Thyroid gland (tissue), 4 donors: ENCODE measurements at regions not wholly inside any gene's neighbourhood (a gene's known extent, or its start where the extent isn't known, plus 50 kb on each side); places are given as distances from the start of the nearest gene placed in this dataset.

Experiments used
- DNase-seq, 2 donors: peaks; one replicate each; pipeline ENCODE4 v3.0.0-alpha.2; 2019
- H3K27ac ChIP-seq, 3 donors: fragments of 200-600 bp; sonication (generic); 1 replicate in 2 of 3; 2 replicates in 1 of 3; pipeline ENCODE4 v1.5.1; 2016 to 2019; ENCODE audit warnings: mild to moderate bottlenecking in 1 of 3, moderate library complexity in 1 of 3
- H3K27me3 ChIP-seq: fragments of 200-600 bp; sonication (generic); one replicate; pipeline ENCODE4 v1.5.1; 2019
- H3K36me3 ChIP-seq, 2 donors: fragments of 200-600 bp; sonication (generic); one replicate each; pipeline ENCODE4 v1.5.1; 2016 to 2019
- H3K4me1 ChIP-seq, 2 donors: fragments of 200-600 bp; sonication (generic); one replicate each; pipeline ENCODE4 v1.5.1; 2017 to 2019
- H3K4me3 ChIP-seq, 3 donors: fragments of 200-600 bp; sonication (generic); replicated peaks in 1 of 3; 1 replicate in 2 of 3; 2 replicates in 1 of 3; pipeline ENCODE4 v1.5.1; 2016; ENCODE audit warnings: mild to moderate bottlenecking in 1 of 3
- H3K9me3 ChIP-seq: fragments of 200-600 bp; sonication (generic); one replicate; pipeline ENCODE4 v1.5.1; 2017
- CTCF ChIP-seq, 6 experiments: fragments of 200-600 bp in 3 of 6; fragments of 450-650 bp in 3 of 6; sonication (generic) in 3 of 6; IDR thresholded peaks; one replicate each; pipeline ENCODE4 v1.5.1; 2016 to 2019; ENCODE audit warnings: antibody characterized with exemption in 6 of 6, mild to moderate bottlenecking in 2 of 6, inconsistent platforms in 1 of 6, moderate library complexity in 1 of 6
- POLR2A ChIP-seq, 2 donors: fragments of 450-650 bp; IDR thresholded peaks; one replicate each; pipeline ENCODE4 v1.6.1; 2017; ENCODE audit warnings: antibody characterized with exemption in 2 of 2, mild to moderate bottlenecking in 2 of 2, moderate library complexity in 1 of 2
- WGBS, 2 donors: methylation state at CpG; one replicate each; pipeline ENCODE4 v1.1.5; 2017; 5-methylcytosine and 5-hydroxymethylcytosine counted together
- intact Hi-C: fragments of 100-400 bp; cut with DNase I; formaldehyde crosslinking; loops from one replicate; pipeline ENCODE4 v1.15.1; 2023

DNA sequence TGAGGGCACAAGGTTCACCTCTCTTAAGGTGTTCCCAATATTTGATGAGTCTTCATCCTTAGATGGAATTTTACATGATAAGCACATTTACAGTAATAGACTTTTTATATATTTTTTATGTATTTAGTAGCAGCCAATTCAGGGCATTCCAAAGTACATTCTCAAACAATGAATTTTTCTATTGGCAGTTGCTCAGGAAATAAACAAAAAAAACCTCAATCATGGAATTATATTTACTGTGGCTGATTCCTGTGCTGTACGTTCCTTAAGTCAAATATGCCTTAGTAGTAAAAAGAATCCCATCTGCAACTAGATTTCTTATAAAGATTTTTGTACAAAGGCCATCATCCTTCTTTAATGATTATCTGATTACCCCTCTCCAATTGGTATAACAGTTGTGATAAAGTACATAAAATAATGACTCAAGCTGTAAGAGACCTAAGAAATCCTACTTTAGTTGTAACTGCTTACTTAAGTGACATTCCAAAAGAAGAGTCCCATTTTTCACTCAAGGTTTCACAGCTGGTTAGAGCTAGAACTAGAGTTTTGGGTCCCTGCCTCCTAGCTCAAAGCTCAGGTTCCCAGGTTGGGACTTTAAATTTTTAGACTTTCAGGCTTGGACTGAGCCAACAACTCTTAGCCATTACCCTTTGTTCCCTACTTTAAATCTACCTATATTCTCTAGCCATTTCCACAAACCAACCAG lies 152.7 kb downstream of the FHIP1A start:
- intact Hi-C loops = no loop called here
- Histone ChIP-seq H3K9me3 (no peaks in the 10 kb centered on the region), H3K4me1 (peaks cover 4 to 28% of the 10 kb centered on the region in 2 donors), H3K27me3 (no peaks in the 10 kb centered on the region), H3K36me3 (no peaks in the 10 kb centered on the region), H3K27ac (peak overlapping the region in 2 of 3 donors; percentile 15 to 24), H3K4me3 (no peak overlapping the region)
- WGBS, 2 donors = 60 to 71% methylated on average over 1 of the region's 1 CpG
- TF ChIP-seq CTCF (IDR thresholded peaks at IDR 0.05) (no peak), POLR2A (IDR thresholded peaks at IDR 0.05) (no peak)
- no peak for DNase-seq

GRCh38 chr4:151563194-151563593 lies 154.2 kb downstream of the FHIP1A start:
- intact Hi-C loops = no loop called here
- Histone ChIP-seq H3K4me1 (peaks cover 4 to 28% of the 10 kb centered on the region in 2 donors), H3K27me3 (no peaks in the 10 kb centered on the region), H3K9me3 (no peaks in the 10 kb centered on the region), H3K4me3 (no peak overlapping the region), H3K36me3 (no peaks in the 10 kb centered on the region), H3K27ac (peak overlapping the region in 1 of 3 donors; percentile 61)
- 8 to 12% methylated on average over 3 of the region's 3 CpGs for WGBS, 2 donors
- TF ChIP-seq POLR2A (IDR thresholded peaks at IDR 0.05) = no peak
- no peak for TF ChIP-seq CTCF (IDR thresholded peaks at IDR 0.05)
- peak; percentile 61 to 72 for DNase-seq

GRCh38 chr4:151564321-151564720 lies 155.3 kb downstream of the FHIP1A start:
- intact Hi-C loops = no loop called here
- 78 to 96% methylated on average over 2 of the region's 2 CpGs for WGBS, 2 donors
- H3K9me3 ChIP-seq = no peaks in the 10 kb centered on the region
- no peaks in the 10 kb centered on the region for H3K27me3 ChIP-seq
- DNase-seq = no peak
- peaks cover 9 to 36% of the 10 kb centered on the region in 2 donors for H3K4me1 ChIP-seq
- H3K27ac ChIP-seq = no peak overlapping the region
- H3K36me3 ChIP-seq = no peaks in the 10 kb centered on the region
- no peak overlapping the region for H3K4me3 ChIP-seq
- TF ChIP-seq CTCF (IDR thresholded peaks at IDR 0.05) (no peak), POLR2A (IDR thresholded peaks at IDR 0.05) (no peak)

DNA sequence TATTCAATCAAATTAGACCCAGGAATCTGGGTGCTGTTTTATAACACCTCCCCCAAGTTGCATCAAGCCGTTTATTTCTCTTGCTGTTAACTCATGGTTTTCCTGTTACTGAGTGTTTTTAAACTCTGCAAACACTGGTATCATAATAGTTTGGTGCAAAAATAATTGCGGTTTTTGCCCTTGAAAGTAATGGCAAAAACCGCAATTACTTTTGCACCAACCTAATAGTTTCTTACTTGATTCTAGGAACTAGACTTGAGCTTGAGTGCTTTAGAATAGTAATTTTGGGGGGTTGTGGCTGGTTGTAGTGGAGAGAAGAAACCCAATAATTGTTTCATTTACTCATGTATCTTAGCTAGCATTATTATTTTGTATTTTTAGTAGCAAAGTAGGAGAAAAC lies 156.6 kb downstream of the FHIP1A start:
- H3K27ac ChIP-seq = no peak overlapping the region
- H3K27me3 ChIP-seq = no peaks in the 10 kb centered on the region
- H3K4me1 ChIP-seq = peaks cover 17 to 48% of the 10 kb centered on the region in 2 donors
- DNase-seq = no peak
- no peaks in the 10 kb centered on the region for H3K9me3 ChIP-seq
- WGBS, 2 donors = 89 to 94% methylated on average over 3 of the region's 3 CpGs
- no peak overlapping the region for H3K4me3 ChIP-seq
- intact Hi-C loops = no loop called here
- TF ChIP-seq POLR2A (IDR thresholded peaks at IDR 0.05) (no peak), CTCF (IDR thresholded peaks at IDR 0.05) (no peak)
- H3K36me3 ChIP-seq = no peaks in the 10 kb centered on the region

- H3K4me3 ChIP-seq = no peak overlapping the region
- no peak for DNase-seq
- no peak overlapping the region for H3K27ac ChIP-seq
- WGBS, 2 donors = 89 to 94% methylated on average over 3 of the region's 3 CpGs
- H3K27me3 ChIP-seq = no peaks in the 10 kb centered on the region
- no peaks in the 10 kb centered on the region for H3K9me3 ChIP-seq
- TF ChIP-seq POLR2A (IDR thresholded peaks at IDR 0.05) (no peak), CTCF (IDR thresholded peaks at IDR 0.05) (no peak)
- intact Hi-C loops = no loop called here
- H3K36me3 ChIP-seq = no peaks in the 10 kb centered on the region
- peaks cover 17 to 49% of the 10 kb centered on the region in 2 donors for H3K4me1 ChIP-seq
Observed at GRCh38 chr4:151566053-151566452, 157.1 kb downstream of the FHIP1A start.
